Testis (tissue), 2 donors: ENCODE measurements at regions not wholly inside any gene's neighbourhood (a gene's known extent, or its start where the extent isn't known, plus 50 kb on each side); places are given as distances from the start of the nearest gene placed in this dataset.

Experiments used
- CTCF ChIP-seq, 3 experiments: fragments of 450-650 bp in 2 of 3; fragments of 200-600 bp in 1 of 3; sonication (generic) in 1 of 3; IDR thresholded peaks; one replicate each; pipeline ENCODE4 v1.5.1; 2016 to 2019; ENCODE audit warnings: antibody characterized with exemption in 3 of 3, mild to moderate bottlenecking in 2 of 3, moderate library complexity in 1 of 3
- POLR2A ChIP-seq: fragments of 450-650 bp; IDR thresholded peaks from one replicate; pipeline ENCODE4 v1.6.1; 2017; ENCODE audit warnings: antibody characterized with exemption, mild to moderate bottlenecking, moderate library complexity

- TF ChIP-seq POLR2A, result no peak
- no peak for TF ChIP-seq CTCF (IDR thresholded peaks at IDR 0.05)
Observed at GRCh38 chr14:61122862-61123261, 141.8 kb downstream of the SLC38A6 start.
